Activated naive CD4-positive, alpha-beta T cell treated with anti-CD3 and anti-CD28 coated beads, Interleukin-2, amount 50 U/mL, for 24 hours (primary cell): ENCODE measurements at regions not wholly inside any gene's neighbourhood (a gene's known extent, or its start where the extent isn't known, plus 50 kb on each side); places are given as distances from the start of the nearest gene placed in this dataset.
"Not testable (repeated sequence)": the region's sequence is repeated elsewhere in the genome, so short reads cannot be mapped to it uniquely, and the experiment has no call there.

Experiments
- H3K27ac Mint-ChIP-seq: one replicate; pipeline ENCODE4 v1.8.0; 2021; ENCODE audit warnings: mild to moderate bottlenecking, mixed read lengths
- H3K27me3 Mint-ChIP-seq: one replicate; pipeline ENCODE4 v1.8.0; 2021; ENCODE audit warnings: mixed read lengths
- H3K36me3 Mint-ChIP-seq: one replicate; pipeline ENCODE4 v1.8.0; 2021; ENCODE audit warnings: mixed read lengths
- H3K4me1 Mint-ChIP-seq: one replicate; pipeline ENCODE4 v1.8.0; 2021; ENCODE audit warnings: mixed read lengths
- H3K4me3 Mint-ChIP-seq: one replicate; pipeline ENCODE4 v1.8.0; 2021; ENCODE audit warnings: mild to moderate bottlenecking, mixed read lengths
- H3K9me3 Mint-ChIP-seq: one replicate; pipeline ENCODE4 v1.8.0; 2021; ENCODE audit warnings: mixed read lengths

GRCh38 chr6:65989676-65990075 lies 282.6 kb upstream of the EYS start:
- H3K9me3 Mint-ChIP-seq, result peaks cover 25% of the 10 kb centered on the region
- no peaks in the 10 kb centered on the region for H3K27me3 Mint-ChIP-seq
- no peaks in the 10 kb centered on the region for H3K4me1 Mint-ChIP-seq
- no peaks in the 10 kb centered on the region for H3K36me3 Mint-ChIP-seq
- no peak overlapping the region for H3K27ac Mint-ChIP-seq
- no peak overlapping the region for H3K4me3 Mint-ChIP-seq

GRCh38 chr6:65988006-65988405 lies 281.0 kb upstream of the EYS start:
- Mint-ChIP-seq H3K4me3 (no peak overlapping the region), H3K36me3 (no peaks in the 10 kb centered on the region)

GRCh38 chr6:65984089-65984488 lies 277.1 kb upstream of the EYS start:
- Mint-ChIP-seq H3K27me3 (no peaks in the 10 kb centered on the region), H3K4me3 (no peak overlapping the region), H3K36me3 (no peaks in the 10 kb centered on the region), H3K9me3 (peaks cover 30% of the 10 kb centered on the region), H3K4me1 (no peaks in the 10 kb centered on the region), H3K27ac (no peak overlapping the region)

More at GRCh38 chr6:65988006-65988405, 281.0 kb upstream of the EYS start:
- no peak overlapping the region for H3K27ac Mint-ChIP-seq
- no peaks in the 10 kb centered on the region for H3K27me3 Mint-ChIP-seq
- H3K9me3 Mint-ChIP-seq, result peaks cover 22% of the 10 kb centered on the region
- H3K4me1 Mint-ChIP-seq, result no peaks in the 10 kb centered on the region

GRCh38 chr6:65979120-65979519 lies 272.1 kb upstream of the EYS start:
- H3K9me3 Mint-ChIP-seq, result peaks cover 8% of the 10 kb centered on the region
- H3K4me1 Mint-ChIP-seq, result no peaks in the 10 kb centered on the region
- H3K27me3 Mint-ChIP-seq, result no peaks in the 10 kb centered on the region
- H3K36me3 Mint-ChIP-seq, result no peaks in the 10 kb centered on the region
- no peak overlapping the region for H3K27ac Mint-ChIP-seq
- no peak overlapping the region for H3K4me3 Mint-ChIP-seq

- not testable (repeated sequence) for H3K36me3 Mint-ChIP-seq, H3K4me1 Mint-ChIP-seq, H3K27ac Mint-ChIP-seq, H3K9me3 Mint-ChIP-seq, H3K27me3 Mint-ChIP-seq, H3K4me3 Mint-ChIP-seq
Observed at GRCh38 chr6:65971252-65971651, 264.2 kb upstream of the EYS start.

GRCh38 chr6:65964261-65964660 lies 257.2 kb upstream of the EYS start:
- Mint-ChIP-seq H3K36me3 (no peaks in the 10 kb centered on the region), H3K4me3 (no peak overlapping the region), H3K4me1 (no peaks in the 10 kb centered on the region), H3K9me3 (peaks cover 12% of the 10 kb centered on the region), H3K27ac (no peak overlapping the region), H3K27me3 (no peaks in the 10 kb centered on the region)

GRCh38 chr6:65955034-65955433 lies 248.0 kb upstream of the EYS start:
- H3K27me3 Mint-ChIP-seq, result no peaks in the 10 kb centered on the region

GRCh38 chr6:65948062-65948461 lies 241.0 kb upstream of the EYS start:
- Mint-ChIP-seq H3K9me3 (no peaks in the 10 kb centered on the region), H3K36me3 (no peaks in the 10 kb centered on the region), H3K27me3 (no peaks in the 10 kb centered on the region), H3K4me3 (no peak overlapping the region), H3K27ac (no peak overlapping the region), H3K4me1 (no peaks in the 10 kb centered on the region)

More at GRCh38 chr6:65955034-65955433, 248.0 kb upstream of the EYS start:
- no peak overlapping the region for H3K27ac Mint-ChIP-seq
- H3K9me3 Mint-ChIP-seq, result peaks cover 9% of the 10 kb centered on the region
- no peak overlapping the region for H3K4me3 Mint-ChIP-seq
- no peaks in the 10 kb centered on the region for H3K36me3 Mint-ChIP-seq
- H3K4me1 Mint-ChIP-seq, result no peaks in the 10 kb centered on the region

- no peaks in the 10 kb centered on the region for H3K4me1 Mint-ChIP-seq
- H3K27ac Mint-ChIP-seq, result no peak overlapping the region
- no peaks in the 10 kb centered on the region for H3K27me3 Mint-ChIP-seq
- H3K4me3 Mint-ChIP-seq, result no peak overlapping the region
- H3K9me3 Mint-ChIP-seq, result no peaks in the 10 kb centered on the region
- H3K36me3 Mint-ChIP-seq, result no peaks in the 10 kb centered on the region
Observed at GRCh38 chr6:65943548-65943947, 236.5 kb upstream of the EYS start.

GRCh38 chr6:65943051-65943450 lies 236.0 kb upstream of the EYS start:
- no peaks in the 10 kb centered on the region for H3K9me3 Mint-ChIP-seq
- H3K4me3 Mint-ChIP-seq, result no peak overlapping the region
- no peaks in the 10 kb centered on the region for H3K36me3 Mint-ChIP-seq
- no peaks in the 10 kb centered on the region for H3K4me1 Mint-ChIP-seq
- no peaks in the 10 kb centered on the region for H3K27me3 Mint-ChIP-seq
- H3K27ac Mint-ChIP-seq, result no peak overlapping the region

GRCh38 chr6:65938000-65938399 lies 231.0 kb upstream of the EYS start:
- Mint-ChIP-seq H3K4me3 (no peak overlapping the region), H3K27ac (no peak overlapping the region), H3K4me1 (no peaks in the 10 kb centered on the region), H3K27me3 (no peaks in the 10 kb centered on the region), H3K36me3 (no peaks in the 10 kb centered on the region), H3K9me3 (no peaks in the 10 kb centered on the region)

GRCh38 chr6:65935412-65935811 lies 228.4 kb upstream of the EYS start:
- no peak overlapping the region for H3K4me3 Mint-ChIP-seq
- no peaks in the 10 kb centered on the region for H3K4me1 Mint-ChIP-seq
- H3K36me3 Mint-ChIP-seq, result no peaks in the 10 kb centered on the region
- H3K27me3 Mint-ChIP-seq, result no peaks in the 10 kb centered on the region
- no peaks in the 10 kb centered on the region for H3K9me3 Mint-ChIP-seq
- no peak overlapping the region for H3K27ac Mint-ChIP-seq

GRCh38 chr6:65933390-65933789 lies 226.4 kb upstream of the EYS start:
- no peaks in the 10 kb centered on the region for H3K4me1 Mint-ChIP-seq
- H3K27ac Mint-ChIP-seq, result no peak overlapping the region
- H3K4me3 Mint-ChIP-seq, result no peak overlapping the region
- H3K9me3 Mint-ChIP-seq, result no peaks in the 10 kb centered on the region
- no peaks in the 10 kb centered on the region for H3K36me3 Mint-ChIP-seq
- H3K27me3 Mint-ChIP-seq, result no peaks in the 10 kb centered on the region

GRCh38 chr6:65927141-65927540 lies 220.1 kb upstream of the EYS start:
- no peak overlapping the region for H3K4me3 Mint-ChIP-seq
- H3K36me3 Mint-ChIP-seq, result no peaks in the 10 kb centered on the region

GRCh38 chr6:65924411-65924810 lies 217.4 kb upstream of the EYS start:
- no peaks in the 10 kb centered on the region for H3K4me1 Mint-ChIP-seq
- peaks cover 5% of the 10 kb centered on the region for H3K9me3 Mint-ChIP-seq
- no peak overlapping the region for H3K27ac Mint-ChIP-seq
- no peaks in the 10 kb centered on the region for H3K27me3 Mint-ChIP-seq
- H3K36me3 Mint-ChIP-seq, result no peaks in the 10 kb centered on the region
- no peak overlapping the region for H3K4me3 Mint-ChIP-seq

More at GRCh38 chr6:65927141-65927540, 220.1 kb upstream of the EYS start:
- Mint-ChIP-seq H3K27ac (no peak overlapping the region), H3K9me3 (peaks cover 5% of the 10 kb centered on the region), H3K4me1 (no peaks in the 10 kb centered on the region), H3K27me3 (no peaks in the 10 kb centered on the region)

GRCh38 chr6:65922049-65922448 lies 215.0 kb upstream of the EYS start:
- Mint-ChIP-seq H3K4me1 (no peaks in the 10 kb centered on the region), H3K27me3 (no peaks in the 10 kb centered on the region), H3K36me3 (no peaks in the 10 kb centered on the region), H3K4me3 (no peak overlapping the region), H3K9me3 (peaks cover 5% of the 10 kb centered on the region), H3K27ac (no peak overlapping the region)

GRCh38 chr6:65908065-65908464 lies 201.0 kb upstream of the EYS start:
- Mint-ChIP-seq H3K27ac (no peak overlapping the region), H3K4me3 (no peak overlapping the region), H3K4me1 (no peaks in the 10 kb centered on the region), H3K9me3 (peaks cover 6% of the 10 kb centered on the region), H3K27me3 (no peaks in the 10 kb centered on the region), H3K36me3 (no peaks in the 10 kb centered on the region)
